ENCODE measurements at regions not wholly inside any gene's neighbourhood (a gene's known extent, or its start where the extent isn't known, plus 50 kb on each side); places are given as distances from the start of the nearest gene placed in this dataset.

DNA sequence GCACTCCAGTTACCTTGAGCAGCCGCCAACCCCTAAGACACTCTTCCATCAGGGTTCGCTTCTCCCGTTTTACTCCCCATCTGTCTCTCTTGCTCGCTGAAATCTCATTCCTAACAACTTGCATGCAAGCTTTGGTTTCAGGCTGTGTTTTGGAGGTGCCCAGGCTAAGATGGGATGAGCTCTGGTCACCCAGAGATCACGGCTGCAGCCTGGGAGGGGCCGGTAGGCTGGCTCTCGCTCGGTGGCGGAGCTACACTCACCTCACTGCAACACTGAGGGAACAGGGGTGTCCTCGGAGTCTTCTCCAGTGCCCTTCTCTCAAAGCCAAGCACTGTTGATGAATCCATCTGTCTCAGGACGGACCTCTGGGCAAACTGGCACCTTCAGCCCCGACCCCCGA lies 197.5 kb downstream of the BARX2 start:
- Mint-ChIP-seq H3K27me3 (ENCODE audit: low read depth) (peaks cover 6% of the 10 kb centered on the region), H3K9me3 (peaks cover 20 to 25% of the 10 kb centered on the region in 2 experiments), H3K4me1 (no peaks in the 10 kb centered on the region), H3K36me3 (ENCODE audit: insufficient read depth in 1 of 3, low read depth in 3 of 3) (peaks cover 0 to 9% (median 8%) of the 10 kb centered on the region in 3 experiments; a peak in 4 of 7 replicates), H3K27ac (no peak overlapping the region), H3K4me3 (no peak overlapping the region)
- no peaks in the 10 kb centered on the region for H3K27me3 ChIP-seq (ENCODE audit: insufficient read depth, low read length)
- no peak overlapping the region for H3K27ac ChIP-seq (ENCODE audit: insufficient read length, low read depth, low read length)
- no peaks in the 10 kb centered on the region for H3K79me2 ChIP-seq (ENCODE audit: insufficient read depth, low read length)
- no peak overlapping the region for H4K5ac ChIP-seq (ENCODE audit: insufficient read length, low read depth, low read length)
- H2BK20ac ChIP-seq (ENCODE audit: low read depth, low read length, poor library complexity, severe bottlenecking): no peak overlapping the region
- DNase-seq: no peak
- H4K91ac ChIP-seq (ENCODE audit: insufficient read length, low read depth, low read length): no peak overlapping the region
- H2AFZ ChIP-seq (ENCODE audit: low read length): no peak overlapping the region
- H2BK120ac ChIP-seq (ENCODE audit: low read depth, low read length, poor library complexity, severe bottlenecking): no peak overlapping the region
- TF ChIP-seq, protein P1, sequence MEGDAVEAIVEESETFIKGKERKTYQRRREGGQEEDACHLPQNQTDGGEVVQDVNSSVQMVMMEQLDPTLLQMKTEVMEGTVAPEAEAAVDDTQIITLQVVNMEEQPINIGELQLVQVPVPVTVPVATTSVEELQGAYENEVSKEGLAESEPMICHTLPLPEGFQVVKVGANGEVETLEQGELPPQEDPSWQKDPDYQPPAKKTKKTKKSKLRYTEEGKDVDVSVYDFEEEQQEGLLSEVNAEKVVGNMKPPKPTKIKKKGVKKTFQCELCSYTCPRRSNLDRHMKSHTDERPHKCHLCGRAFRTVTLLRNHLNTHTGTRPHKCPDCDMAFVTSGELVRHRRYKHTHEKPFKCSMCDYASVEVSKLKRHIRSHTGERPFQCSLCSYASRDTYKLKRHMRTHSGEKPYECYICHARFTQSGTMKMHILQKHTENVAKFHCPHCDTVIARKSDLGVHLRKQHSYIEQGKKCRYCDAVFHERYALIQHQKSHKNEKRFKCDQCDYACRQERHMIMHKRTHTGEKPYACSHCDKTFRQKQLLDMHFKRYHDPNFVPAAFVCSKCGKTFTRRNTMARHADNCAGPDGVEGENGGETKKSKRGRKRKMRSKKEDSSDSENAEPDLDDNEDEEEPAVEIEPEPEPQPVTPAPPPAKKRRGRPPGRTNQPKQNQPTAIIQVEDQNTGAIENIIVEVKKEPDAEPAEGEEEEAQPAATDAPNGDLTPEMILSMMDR (conservative IDR thresholded peaks at IDR 0.05): no peak
- H2BK15ac ChIP-seq (ENCODE audit: low read depth, low read length): no peak overlapping the region
- no peaks in the 10 kb centered on the region for H3K4me1 ChIP-seq (ENCODE audit: insufficient read depth, low read length)
- no peak overlapping the region for H3T11ph ChIP-seq (ENCODE audit: low read length)
- no peak overlapping the region for H2AK5ac ChIP-seq (ENCODE audit: insufficient read length, low read length)
- no peak overlapping the region for H3K4ac ChIP-seq (ENCODE audit: low read depth, low read length)
- peaks cover 11% of the 10 kb centered on the region for H3K9me3 ChIP-seq (ENCODE audit: control insufficient read depth, low read depth, low read length)
- no peak overlapping the region for H2BK12ac ChIP-seq (ENCODE audit: insufficient read length, low read depth, low read length)
- H3K79me1 ChIP-seq (ENCODE audit: insufficient read depth, low read depth, low read length, poor library complexity, severe bottlenecking): no peaks in the 10 kb centered on the region
- no peak overlapping the region for H3K9ac ChIP-seq (ENCODE audit: extremely low read depth, insufficient read length, low read length)
- H3K56ac ChIP-seq (ENCODE audit: insufficient read length, low read depth, low read length): no peak overlapping the region
- H3K4me2 ChIP-seq (ENCODE audit: insufficient read depth, insufficient read length, low read length): no peak overlapping the region
- H3K23me2 ChIP-seq (ENCODE audit: insufficient read length, low read depth, low read length, poor library complexity, severe bottlenecking): no peaks in the 10 kb centered on the region
- no peak overlapping the region for H3K18ac ChIP-seq (ENCODE audit: insufficient read length, low read depth, low read length)
- no peaks in the 10 kb centered on the region for H4K20me1 ChIP-seq (ENCODE audit: control insufficient read depth, insufficient read depth, insufficient read length)
- WGBS (ENCODE audit: extremely low coverage, insufficient read length, low lambda C conversion rate): no CpG with 5 or more reads among the region's 13 CpGs
- no peak overlapping the region for H2BK5ac ChIP-seq (ENCODE audit: insufficient read length, low read length)
- no peak overlapping the region for H3K23ac ChIP-seq (ENCODE audit: insufficient read length, low read depth, low read length)
- no peak overlapping the region for H4K8ac ChIP-seq (replicated peaks; ENCODE audit: insufficient read length, low read depth, low read length)
- no peak overlapping the region for H3K14ac ChIP-seq (ENCODE audit: insufficient read depth, low read length)
